ENCODE measurements at regions not wholly inside any gene's neighbourhood (a gene's known extent, or its start where the extent isn't known, plus 50 kb on each side); places are given as distances from the start of the nearest gene placed in this dataset.

- H3K4me3 ChIP-seq (ENCODE audit: low read length in 2 of 2) = no peak overlapping the region
- no peaks in the 10 kb centered on the region for H3K4me1 ChIP-seq (ENCODE audit: control insufficient read depth in 2 of 2, insufficient read depth in 2 of 2, low read length in 2 of 2)
- no peaks in the 10 kb centered on the region for H3K9me3 ChIP-seq (ENCODE audit: control insufficient read depth in 2 of 2, insufficient read depth in 1 of 2, low read length in 1 of 2)
- no peaks in the 10 kb centered on the region for H3K27me3 ChIP-seq (ENCODE audit: control insufficient read depth in 2 of 2, insufficient read depth in 1 of 2, low read length in 1 of 2)
- no peak for DNase-seq (ENCODE audit: low read depth in 6 of 9, low spot score in 9 of 9)
- 79% methylated on average over 6 of the region's 6 CpGs for whole genome bisulfite sequencing
- no peaks in the 10 kb centered on the region for H3K36me3 ChIP-seq (ENCODE audit: control insufficient read depth in 2 of 2, insufficient read depth in 2 of 2, low read length in 1 of 2)
- no peak overlapping the region for H3K27ac ChIP-seq (ENCODE audit: low read depth in 1 of 2, low read length in 1 of 2)
Measured at GRCh38 chr4:125447551-125448290, 133.0 kb downstream of the FAT4 start.

- no peak overlapping the region for H3K4me3 ChIP-seq (ENCODE audit: low read length in 2 of 2)
- H3K36me3 ChIP-seq (ENCODE audit: control insufficient read depth in 2 of 2, insufficient read depth in 2 of 2, low read length in 1 of 2) = no peaks in the 10 kb centered on the region
- WGBS = 65% methylated on average over 3 of the region's 3 CpGs
- H3K9me3 ChIP-seq (ENCODE audit: control insufficient read depth in 2 of 2, insufficient read depth in 1 of 2, low read length in 1 of 2) = no peaks in the 10 kb centered on the region
- H3K27me3 ChIP-seq (ENCODE audit: control insufficient read depth in 2 of 2, insufficient read depth in 1 of 2, low read length in 1 of 2) = no peaks in the 10 kb centered on the region
- no peak for DNase-seq (ENCODE audit: low read depth in 6 of 9, low spot score in 9 of 9)
- H3K4me1 ChIP-seq (ENCODE audit: control insufficient read depth in 2 of 2, insufficient read depth in 2 of 2, low read length in 2 of 2) = no peaks in the 10 kb centered on the region
- H3K27ac ChIP-seq (ENCODE audit: low read depth in 1 of 2, low read length in 1 of 2) = no peak overlapping the region
Measured at GRCh38 chr4:125456075-125456474, 141.3 kb downstream of the FAT4 start.

GRCh38 chr4:125459531-125459930 is 144.8 kb downstream of the FAT4 start:
- Histone ChIP-seq H3K27me3 (ENCODE audit: control insufficient read depth in 2 of 2, insufficient read depth in 1 of 2, low read length in 1 of 2) (no peaks in the 10 kb centered on the region), H3K27ac (ENCODE audit: low read depth in 1 of 2, low read length in 1 of 2) (no peak overlapping the region), H3K36me3 (ENCODE audit: control insufficient read depth in 2 of 2, insufficient read depth in 2 of 2, low read length in 1 of 2) (no peaks in the 10 kb centered on the region), H3K4me3 (ENCODE audit: low read length in 2 of 2) (no peak overlapping the region), H3K4me1 (ENCODE audit: control insufficient read depth in 2 of 2, insufficient read depth in 2 of 2, low read length in 2 of 2) (no peaks in the 10 kb centered on the region), H3K9me3 (ENCODE audit: control insufficient read depth in 2 of 2, insufficient read depth in 1 of 2, low read length in 1 of 2) (no peaks in the 10 kb centered on the region)
- WGBS = 87% methylated on average over 1 of the region's 1 CpG
- DNase-seq (ENCODE audit: low read depth in 6 of 9, low spot score in 9 of 9) = no peak

- H3K27ac ChIP-seq (ENCODE audit: low read depth in 1 of 2, low read length in 1 of 2) = no peak overlapping the region
- no peaks in the 10 kb centered on the region for H3K36me3 ChIP-seq (ENCODE audit: control insufficient read depth in 2 of 2, insufficient read depth in 2 of 2, low read length in 1 of 2)
- no peaks in the 10 kb centered on the region for H3K27me3 ChIP-seq (ENCODE audit: control insufficient read depth in 2 of 2, insufficient read depth in 1 of 2, low read length in 1 of 2)
- no peaks in the 10 kb centered on the region for H3K9me3 ChIP-seq (ENCODE audit: control insufficient read depth in 2 of 2, insufficient read depth in 1 of 2, low read length in 1 of 2)
- no peaks in the 10 kb centered on the region for H3K4me1 ChIP-seq (ENCODE audit: control insufficient read depth in 2 of 2, insufficient read depth in 2 of 2, low read length in 2 of 2)
- no peak overlapping the region for H3K4me3 ChIP-seq (ENCODE audit: low read length in 2 of 2)
- DNase-seq (ENCODE audit: low read depth in 6 of 9, low spot score in 9 of 9) = peak in 1 of 9 donors; percentile 26
- 47% methylated on average over 3 of the region's 3 CpGs for WGBS
Measured at GRCh38 chr4:125461676-125462363, 147.1 kb downstream of the FAT4 start.

- no peak overlapping the region for H3K27ac ChIP-seq (ENCODE audit: low read depth in 1 of 2, low read length in 1 of 2)
- no peak overlapping the region for H3K4me3 ChIP-seq (ENCODE audit: low read length in 2 of 2)
- no peaks in the 10 kb centered on the region for H3K9me3 ChIP-seq (ENCODE audit: control insufficient read depth in 2 of 2, insufficient read depth in 1 of 2, low read length in 1 of 2)
- H3K36me3 ChIP-seq (ENCODE audit: control insufficient read depth in 2 of 2, insufficient read depth in 2 of 2, low read length in 1 of 2) = no peaks in the 10 kb centered on the region
- H3K4me1 ChIP-seq (ENCODE audit: control insufficient read depth in 2 of 2, insufficient read depth in 2 of 2, low read length in 2 of 2) = no peaks in the 10 kb centered on the region
- no peak for DNase-seq (ENCODE audit: low read depth in 6 of 9, low spot score in 9 of 9)
- WGBS = 93% methylated on average over 1 of the region's 1 CpG
- no peaks in the 10 kb centered on the region for H3K27me3 ChIP-seq (ENCODE audit: control insufficient read depth in 2 of 2, insufficient read depth in 1 of 2, low read length in 1 of 2)
Measured at GRCh38 chr4:125464146-125464545, 149.4 kb downstream of the FAT4 start.

GRCh38 chr4:125481334-125482045 is 166.7 kb downstream of the FAT4 start:
- Histone ChIP-seq H3K36me3 (ENCODE audit: control insufficient read depth in 2 of 2, insufficient read depth in 2 of 2, low read length in 1 of 2) (no peaks in the 10 kb centered on the region), H3K4me1 (ENCODE audit: control insufficient read depth in 2 of 2, insufficient read depth in 2 of 2, low read length in 2 of 2) (no peaks in the 10 kb centered on the region), H3K4me3 (ENCODE audit: low read length in 2 of 2) (no peak overlapping the region), H3K27ac (ENCODE audit: low read depth in 1 of 2, low read length in 1 of 2) (no peak overlapping the region), H3K27me3 (ENCODE audit: control insufficient read depth in 2 of 2, insufficient read depth in 1 of 2, low read length in 1 of 2) (no peaks in the 10 kb centered on the region), H3K9me3 (ENCODE audit: control insufficient read depth in 2 of 2, insufficient read depth in 1 of 2, low read length in 1 of 2) (no peaks in the 10 kb centered on the region)
- no peak for DNase-seq (ENCODE audit: low read depth in 6 of 9, low spot score in 9 of 9)
- WGBS = 87% methylated on average over 9 of the region's 9 CpGs

GRCh38 chr4:125482822-125483221 is 168.1 kb downstream of the FAT4 start:
- Histone ChIP-seq H3K4me3 (ENCODE audit: low read length in 2 of 2) (no peak overlapping the region), H3K27ac (ENCODE audit: low read depth in 1 of 2, low read length in 1 of 2) (no peak overlapping the region), H3K9me3 (ENCODE audit: control insufficient read depth in 2 of 2, insufficient read depth in 1 of 2, low read length in 1 of 2) (no peaks in the 10 kb centered on the region), H3K4me1 (ENCODE audit: control insufficient read depth in 2 of 2, insufficient read depth in 2 of 2, low read length in 2 of 2) (no peaks in the 10 kb centered on the region), H3K36me3 (ENCODE audit: control insufficient read depth in 2 of 2, insufficient read depth in 2 of 2, low read length in 1 of 2) (no peaks in the 10 kb centered on the region), H3K27me3 (ENCODE audit: control insufficient read depth in 2 of 2, insufficient read depth in 1 of 2, low read length in 1 of 2) (no peaks in the 10 kb centered on the region)
- 98% methylated on average over 3 of the region's 3 CpGs for WGBS
- DNase-seq (ENCODE audit: low read depth in 6 of 9, low spot score in 9 of 9) = no peak

- H3K27ac ChIP-seq (ENCODE audit: low read depth in 1 of 2, low read length in 1 of 2) = no peak overlapping the region
- H3K36me3 ChIP-seq (ENCODE audit: control insufficient read depth in 2 of 2, insufficient read depth in 2 of 2, low read length in 1 of 2) = no peaks in the 10 kb centered on the region
- WGBS = 93% methylated on average over 3 of the region's 3 CpGs
- H3K9me3 ChIP-seq (ENCODE audit: control insufficient read depth in 2 of 2, insufficient read depth in 1 of 2, low read length in 1 of 2) = no peaks in the 10 kb centered on the region
- no peak overlapping the region for H3K4me3 ChIP-seq (ENCODE audit: low read length in 2 of 2)
- no peak for DNase-seq (ENCODE audit: low read depth in 6 of 9, low spot score in 9 of 9)
- no peaks in the 10 kb centered on the region for H3K4me1 ChIP-seq (ENCODE audit: control insufficient read depth in 2 of 2, insufficient read depth in 2 of 2, low read length in 2 of 2)
- no peaks in the 10 kb centered on the region for H3K27me3 ChIP-seq (ENCODE audit: control insufficient read depth in 2 of 2, insufficient read depth in 1 of 2, low read length in 1 of 2)
Measured at GRCh38 chr4:125483278-125483677, 168.5 kb downstream of the FAT4 start.

- Histone ChIP-seq H3K36me3 (ENCODE audit: control insufficient read depth in 2 of 2, insufficient read depth in 2 of 2, low read length in 1 of 2) (no peaks in the 10 kb centered on the region), H3K9me3 (ENCODE audit: control insufficient read depth in 2 of 2, insufficient read depth in 1 of 2, low read length in 1 of 2) (no peaks in the 10 kb centered on the region), H3K27ac (ENCODE audit: low read depth in 1 of 2, low read length in 1 of 2) (no peak overlapping the region), H3K4me1 (ENCODE audit: control insufficient read depth in 2 of 2, insufficient read depth in 2 of 2, low read length in 2 of 2) (no peaks in the 10 kb centered on the region), H3K4me3 (ENCODE audit: low read length in 2 of 2) (no peak overlapping the region), H3K27me3 (ENCODE audit: control insufficient read depth in 2 of 2, insufficient read depth in 1 of 2, low read length in 1 of 2) (no peaks in the 10 kb centered on the region)
- WGBS = 96% methylated on average over 3 of the region's 3 CpGs
- no peak for DNase-seq (ENCODE audit: low read depth in 6 of 9, low spot score in 9 of 9)
Measured at GRCh38 chr4:125484912-125485311, 170.2 kb downstream of the FAT4 start.
